D341Med (cell line): ENCODE measurements at regions not wholly inside any gene's neighbourhood (a gene's known extent, or its start where the extent isn't known, plus 50 kb on each side); places are given as distances from the start of the nearest gene placed in this dataset.
"Not testable (repeated sequence)": the region's sequence is repeated elsewhere in the genome, so short reads cannot be mapped to it uniquely, and the experiment has no call there.

Experiments
- DNase-seq: peaks from one replicate; pipeline ENCODE4 v3.0.0; 2012; ENCODE audit warnings: low spot score

GRCh38 chr5:2857837-2858236, 106.4 kb upstream of the IRX2 start:
- DNase-seq, result no peak

- DNase-seq, result no peak
Observed at GRCh38 chr5:2856206-2856605, 104.7 kb upstream of the IRX2 start.

- DNase-seq, result no peak
Observed at GRCh38 chr5:2852446-2852845, 101.0 kb upstream of the IRX2 start.

DNA sequence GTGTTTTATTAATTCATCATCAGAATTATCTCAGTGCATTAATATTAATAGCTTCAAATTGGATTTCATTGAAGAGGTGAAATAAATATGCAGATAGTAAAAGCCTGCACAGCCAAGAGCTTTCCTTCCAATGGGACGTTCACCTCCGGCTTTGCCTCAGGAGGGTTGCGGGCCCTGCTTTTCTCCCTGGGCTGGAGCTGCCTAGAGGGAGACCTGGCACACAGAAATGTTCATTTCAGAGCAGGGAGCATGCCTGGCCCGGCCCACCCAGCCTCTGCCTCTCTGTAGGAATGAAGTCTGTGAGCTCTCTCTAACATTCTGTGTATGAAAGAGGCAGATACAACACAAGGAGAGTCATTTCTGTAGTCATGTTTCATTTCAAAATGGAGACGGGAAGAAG, 100.4 kb upstream of the IRX2 start:
- no peak for DNase-seq

DNA sequence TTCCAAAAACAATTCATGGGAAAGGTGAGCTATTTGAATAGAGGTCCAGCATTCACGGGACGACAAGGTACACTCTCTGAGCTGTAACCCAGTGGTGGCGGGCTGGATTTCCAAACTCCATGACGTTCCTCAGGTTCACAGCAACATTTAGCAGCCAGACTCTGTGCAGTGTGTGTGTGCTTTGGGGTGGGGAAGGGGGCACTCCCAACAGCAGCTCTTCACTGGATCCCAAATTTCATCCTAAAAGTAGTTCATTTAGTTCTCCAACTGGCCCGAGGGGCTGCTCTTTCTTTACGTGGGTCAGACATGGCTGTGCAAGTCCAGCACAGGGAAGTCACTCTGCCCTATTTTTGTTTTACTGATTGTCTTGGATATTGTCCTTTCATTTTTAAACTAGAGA, 98.0 kb upstream of the IRX2 start:
- DNase-seq, result no peak

GRCh38 chr5:2848619-2849018, 97.1 kb upstream of the IRX2 start:
- no peak for DNase-seq

DNA sequence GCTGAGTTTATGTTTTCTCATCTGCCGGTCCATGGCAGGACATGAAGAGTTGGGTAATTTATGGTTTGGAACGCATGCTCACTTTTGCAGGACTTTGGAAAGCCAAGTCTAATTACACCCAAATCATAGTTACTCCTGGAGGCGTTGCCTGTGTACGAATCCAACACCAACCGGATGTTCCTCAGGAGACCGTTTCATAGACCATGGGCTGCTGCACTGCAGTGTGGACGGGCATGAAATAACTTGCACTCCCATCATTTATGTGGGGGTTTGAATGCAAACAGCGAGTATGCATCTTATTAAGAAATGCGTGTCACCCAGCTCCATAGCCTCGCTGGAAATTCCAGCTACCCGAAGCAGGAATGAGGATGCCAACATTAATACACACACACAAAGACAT, 96.1 kb upstream of the IRX2 start:
- no peak for DNase-seq

GRCh38 chr5:2841208-2841607, 89.7 kb upstream of the IRX2 start:
- DNase-seq, result no peak

DNA sequence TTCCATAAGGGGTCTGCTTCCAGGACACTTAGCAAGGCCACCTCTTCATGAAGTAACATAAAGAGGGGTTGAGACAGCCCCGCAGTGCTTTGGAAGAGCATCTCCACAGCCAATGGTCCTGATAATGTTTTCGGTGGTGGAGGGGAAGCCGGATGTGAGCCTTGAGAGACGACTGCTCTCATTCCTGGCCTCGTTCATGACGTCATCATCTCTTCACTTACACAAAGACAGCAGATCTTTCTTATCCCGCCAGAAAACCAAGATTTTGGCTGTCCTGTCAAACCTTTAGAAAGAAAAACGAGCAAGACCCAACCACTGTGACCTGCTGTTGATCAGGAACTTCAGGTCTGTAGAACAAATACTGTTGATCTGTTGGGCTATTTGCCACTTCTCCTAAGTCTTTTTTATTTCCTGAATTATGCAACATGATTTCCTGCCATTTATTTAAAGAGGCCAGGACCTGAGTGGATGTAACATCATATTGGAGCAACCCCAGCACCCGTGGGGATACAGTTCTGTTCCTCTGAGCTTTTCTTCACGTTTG, 89.0 kb upstream of the IRX2 start:
- no peak for DNase-seq

DNA sequence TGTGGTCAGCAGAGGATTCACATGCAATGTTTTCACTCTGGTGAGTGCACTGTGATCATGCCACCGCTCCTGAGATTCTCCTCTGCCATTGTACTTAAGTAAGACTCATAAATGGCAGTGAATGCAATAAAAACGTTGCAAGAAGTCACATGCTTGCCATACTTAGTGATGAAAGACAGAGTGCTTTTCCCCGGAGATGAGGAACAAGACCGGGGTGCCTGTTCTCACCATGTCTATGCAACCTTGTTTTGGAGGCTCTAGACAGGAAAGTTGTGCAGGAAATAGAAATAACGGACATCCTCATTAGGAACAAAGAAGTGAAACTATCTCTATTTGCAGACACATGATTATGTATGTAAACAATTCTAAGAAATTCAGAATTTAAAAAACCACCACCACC, 84.7 kb upstream of the IRX2 start:
- no peak for DNase-seq

- no peak for DNase-seq
Observed at GRCh38 chr5:2833556-2833955, 82.1 kb upstream of the IRX2 start.

DNA sequence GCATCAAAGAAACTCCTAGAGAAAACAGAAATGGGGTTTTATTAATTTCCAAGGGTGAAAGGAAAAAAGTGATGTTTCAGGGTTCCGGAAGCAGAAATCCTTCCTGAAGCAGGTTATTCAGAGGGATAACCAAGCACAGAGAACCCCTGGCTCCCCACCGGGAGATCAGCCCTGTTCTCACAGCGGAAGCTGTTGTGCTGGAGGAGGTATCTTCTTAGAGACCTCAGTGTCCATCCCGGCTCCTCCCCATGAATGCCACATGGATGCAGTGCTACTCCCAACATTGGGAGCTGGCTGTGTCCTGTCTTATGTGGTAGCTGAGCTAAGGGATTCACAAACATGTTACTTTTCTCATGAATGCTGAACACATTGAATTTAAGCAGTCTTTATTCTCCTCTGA, 80.9 kb upstream of the IRX2 start:
- no peak for DNase-seq

GRCh38 chr5:2829239-2829638, 77.8 kb upstream of the IRX2 start:
- no peak for DNase-seq

GRCh38 chr5:2818936-2819335, 67.5 kb upstream of the IRX2 start:
- no peak for DNase-seq

DNA sequence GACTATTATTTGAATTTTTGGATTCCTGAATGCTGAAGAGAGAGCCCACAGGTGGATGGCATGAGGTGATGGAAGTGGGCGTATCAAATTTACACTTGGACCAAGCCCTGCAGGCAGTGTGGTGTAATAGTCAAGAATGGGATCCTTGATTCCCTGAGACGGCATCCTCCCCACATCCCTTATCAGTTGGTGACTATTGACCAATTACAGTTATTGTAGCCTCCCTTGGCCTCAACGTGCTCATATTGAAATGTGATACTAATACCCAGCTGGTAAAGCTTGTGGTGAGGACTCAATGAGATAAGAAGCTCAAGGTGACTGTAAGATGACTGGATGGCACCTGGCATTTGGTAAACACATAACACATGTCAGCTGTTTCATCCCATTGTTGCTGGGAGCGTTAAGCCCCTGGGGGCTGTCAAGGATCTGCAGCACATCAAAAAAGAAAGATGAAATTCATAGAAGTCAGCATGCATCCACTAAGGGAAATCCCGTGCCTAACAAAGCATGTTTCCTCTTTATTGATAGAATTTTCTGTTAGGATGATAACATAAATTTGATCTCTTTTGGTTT, 65.6 kb upstream of the IRX2 start:
- DNase-seq, result peak; percentile 36

- DNase-seq, result no peak
Observed at GRCh38 chr5:2813678-2814077, 62.2 kb upstream of the IRX2 start.

DNA sequence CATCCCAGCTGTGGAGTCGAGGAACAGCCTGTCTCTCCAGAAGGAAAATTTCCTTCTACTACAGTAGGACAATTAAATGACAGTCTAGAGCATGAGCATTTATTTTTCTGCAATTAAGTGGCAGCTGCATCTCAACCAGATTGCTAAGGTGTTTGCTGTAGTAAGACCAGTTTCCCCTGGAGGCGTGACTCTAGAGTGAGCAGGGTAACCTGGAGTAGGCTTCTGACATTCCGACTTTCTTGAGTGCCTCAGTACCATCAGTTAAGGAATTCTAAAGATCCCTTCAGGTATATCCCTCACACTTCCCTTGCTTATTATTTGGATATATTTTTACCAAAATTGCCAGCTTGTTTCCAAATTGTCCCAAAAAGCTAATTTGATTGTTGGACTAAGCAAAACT, 59.2 kb upstream of the IRX2 start:
- no peak for DNase-seq

DNA sequence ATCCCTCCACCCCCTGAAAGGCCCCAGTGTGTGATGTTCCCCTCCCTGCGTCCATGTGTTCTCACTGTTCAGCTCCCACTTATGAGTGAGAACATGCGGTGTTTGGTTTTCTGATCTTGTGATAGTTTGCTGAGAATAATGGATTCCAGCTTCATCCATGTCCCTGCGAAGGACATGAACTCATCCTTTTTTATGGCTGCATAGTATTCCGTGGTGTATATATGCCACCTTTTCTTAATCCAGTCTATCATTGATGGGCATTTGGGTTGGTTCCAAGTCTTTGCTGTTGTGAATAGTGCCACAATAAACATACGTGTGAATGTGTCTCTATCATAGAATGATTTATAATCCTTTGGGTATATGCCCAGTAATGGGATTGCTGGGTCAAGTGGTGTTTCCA, 55.8 kb upstream of the IRX2 start:
- not testable (repeated sequence) for DNase-seq

GRCh38 chr5:2806176-2806575, 54.7 kb upstream of the IRX2 start:
- no peak for DNase-seq

DNA sequence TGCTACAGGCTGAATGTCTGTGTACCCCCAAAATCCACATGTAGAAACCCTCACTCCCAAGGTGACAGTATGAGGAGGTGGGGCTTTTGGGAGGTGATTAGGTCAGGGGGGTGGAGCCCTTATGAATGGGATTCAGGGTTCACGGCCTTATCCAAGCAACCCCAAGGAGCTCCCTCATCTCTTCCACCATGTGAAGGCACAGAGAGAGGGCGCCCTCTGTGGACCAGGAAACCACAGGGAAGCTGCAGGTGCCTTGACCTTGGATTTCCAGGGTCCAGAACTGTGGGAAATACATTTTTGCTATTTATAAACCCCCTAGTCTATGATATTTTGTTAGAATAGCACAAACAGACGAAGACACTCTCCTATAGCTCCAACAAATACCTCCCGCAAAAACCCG, 53.6 kb upstream of the IRX2 start:
- DNase-seq, result no peak

- no peak for DNase-seq
Observed at GRCh38 chr5:2803751-2804150, 52.3 kb upstream of the IRX2 start.

GRCh38 chr5:2802693-2803365, 51.4 kb upstream of the IRX2 start:
- no peak for DNase-seq

GRCh38 chr5:2801577-2802525, 50.4 kb upstream of the IRX2 start:
- no peak for DNase-seq
